ENCODE measurements at regions not wholly inside any gene's neighbourhood (a gene's known extent, or its start where the extent isn't known, plus 50 kb on each side); places are given as distances from the start of the nearest gene placed in this dataset.

DNA sequence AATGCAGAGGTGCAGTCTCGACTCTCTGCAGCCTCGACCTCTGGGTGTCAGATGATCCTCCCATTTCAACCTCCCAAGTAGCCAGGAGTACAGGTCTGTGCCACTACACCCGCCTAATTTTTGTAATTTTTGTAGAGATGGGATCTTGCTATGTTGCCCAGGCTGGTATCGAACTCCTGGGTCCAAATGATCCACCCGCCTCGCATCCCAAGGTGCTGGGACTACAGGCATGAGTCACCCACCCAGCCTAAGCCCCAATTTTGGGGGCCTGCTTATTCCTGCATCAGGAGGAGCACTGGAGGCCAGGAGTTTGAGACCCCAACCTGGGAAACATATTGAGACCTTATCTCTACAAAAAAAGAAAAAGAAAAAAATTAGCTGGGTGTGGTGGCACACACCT lies 80.1 kb upstream of the ADGRE5 start:
- Histone ChIP-seq H4K8ac (ENCODE audit: extremely low read depth, insufficient read depth, low read length) (no peak overlapping the region), H2AFZ (ENCODE audit: low read length) (no peak overlapping the region), H3K4me2 (ENCODE audit: insufficient read depth in 1 of 2, low read depth in 2 of 2, low read length in 2 of 2) (no peak overlapping the region), H3K9ac (replicated peaks in 1 of 4; ENCODE audit: extremely low read depth in 1 of 4, low read depth in 3 of 4, low read length in 3 of 4) (no peak overlapping the region), H3K36me3 (ENCODE audit: control insufficient read depth in 2 of 4, insufficient read depth in 4 of 4, low read length in 3 of 4) (no peaks in the 10 kb centered on the region), H3K4me1 (replicated peaks in 1 of 4; ENCODE audit: control insufficient read depth in 3 of 4, insufficient read depth in 4 of 4, low read length in 3 of 4) (peaks cover 0 to 2% (median 0%) of the 10 kb centered on the region in 4 experiments; a peak in 2 of 7 replicates), H3K9me3 (ENCODE audit: insufficient read depth in 2 of 2, low read depth in 1 of 2, low read length in 1 of 2) (no peaks in the 10 kb centered on the region), H3K27ac (ENCODE audit: low read depth, low read length) (no peak overlapping the region), H2AK5ac (ENCODE audit: low read depth, low read length) (no peak overlapping the region), H3K18ac (ENCODE audit: extremely low read depth, low read length) (no peak overlapping the region), H4K20me1 (replicated peaks in 1 of 2; ENCODE audit: control insufficient read depth in 1 of 2, insufficient read depth in 2 of 2, low read length in 2 of 2) (no peaks in the 10 kb centered on the region), H2BK12ac (ENCODE audit: low read depth, low read length) (no peak overlapping the region), H4K5ac (ENCODE audit: insufficient read length, low read depth, low read length) (no peak overlapping the region), H3K4ac (replicated peaks; ENCODE audit: insufficient read length, low read depth, low read length) (no peak overlapping the region), H3K27me3 (replicated peaks in 1 of 4; ENCODE audit: control insufficient read depth in 3 of 4, extremely low read depth in 1 of 4, insufficient read depth in 3 of 4, low read length in 3 of 4) (no peaks in the 10 kb centered on the region; a peak in 1 of 7 replicates), H4K91ac (replicated peaks; ENCODE audit: insufficient read length, low read length) (no peak overlapping the region), H3K56ac (replicated peaks; ENCODE audit: insufficient read length, low read depth, low read length) (no peak overlapping the region), H2BK20ac (ENCODE audit: low read length) (no peak overlapping the region), H3K14ac (ENCODE audit: insufficient read length) (no peak overlapping the region), H3K23ac (ENCODE audit: insufficient read length) (no peak overlapping the region), H2BK120ac (replicated peaks; ENCODE audit: low read depth, low read length) (no peak overlapping the region), H2BK5ac (ENCODE audit: low read depth, low read length) (no peak overlapping the region), H2BK15ac (ENCODE audit: low read length) (no peak overlapping the region), H3K79me2 (ENCODE audit: control insufficient read depth in 1 of 2, insufficient read depth in 2 of 2, low read length in 2 of 2) (no peaks in the 10 kb centered on the region), H3K79me1 (ENCODE audit: low read depth, low read length) (no peaks in the 10 kb centered on the region), H3K23me2 (ENCODE audit: low read depth, low read length) (no peaks in the 10 kb centered on the region), H3K4me3 (ENCODE audit: extremely low read depth in 1 of 4, insufficient read depth in 2 of 4, low read depth in 3 of 4, low read length in 4 of 4) (no peak overlapping the region)
- TF ChIP-seq CHD2 (IDR thresholded peaks at IDR 0.05; ENCODE audit: low read length) (no peak), KDM1A (IDR thresholded peaks at IDR 0.05; ENCODE audit: borderline replicate concordance, low read length) (0 out of 2 replicates have a peak, but pooled peaks have one; percentile 20)
- 94% methylated on average over 6 of the region's 6 CpGs; no CpG with 5 or more reads in 1 of the 2 experiments for WGBS, 2 experiments (ENCODE audit: extremely low coverage in 1 of 2, insufficient coverage in 1 of 2, insufficient read length in 1 of 2, insufficient replicate concordance in 2 of 2, low coverage in 1 of 2, low lambda C conversion rate in 2 of 2, missing lambda C conversion rate in 1 of 2)
- FAIRE-seq, result no peak
- ChIA-PET POLR2A (ENCODE audit: partially characterized antibody) (interaction anchor here (1.2 kb wide), 1 partner anchor 133 kb away, joined by 3 read pairs; no protein-coding TSS in a partner anchor), CTCF (ENCODE audit: partially characterized antibody) (interaction anchor here (1.1 to 2.2 kb wide), 4 partner anchors 14 to 47 kb away, joined by 3 to 9 read pairs (median 4); no protein-coding TSS in a partner anchor)
- no peak for DNase-seq (ENCODE audit: low read depth in 1 of 2, low spot score in 2 of 2)

Data from H1 (cell line).